Liver (tissue), 8 donors: ENCODE measurements at regions not wholly inside any gene's neighbourhood (a gene's known extent, or its start where the extent isn't known, plus 50 kb on each side); places are given as distances from the start of the nearest gene placed in this dataset.
A peak's percentile ranks its signal among the peaks of the same experiment; 100 is the strongest.

Experiments used
- DNase-seq: peaks from one replicate; pipeline ENCODE4 v3.0.0-alpha.2; 2017; ENCODE audit warnings: low spot score
- H3K27ac ChIP-seq, 2 donors: one replicate each; pipeline ENCODE4 v1.7.0; 2013; ENCODE audit warnings: inconsistent platforms in 2 of 2, low read length in 2 of 2, control low read depth in 1 of 2, low read depth in 1 of 2, mild to moderate bottlenecking in 1 of 2
- H3K27me3 ChIP-seq, 4 donors: one replicate each; pipeline versions ENCODE4 v1.6.1 to v1.7.0; 2013; ENCODE audit warnings: low read length in 3 of 4, inconsistent platforms in 1 of 4, mild to moderate bottlenecking in 1 of 4, moderate library complexity in 1 of 4; ENCODE audit not compliant: control insufficient read depth in 4 of 4, insufficient read depth in 4 of 4
- H3K36me3 ChIP-seq, 4 donors: one replicate each; pipeline versions ENCODE4 v1.6.1 to v1.7.0; 2013; ENCODE audit warnings: low read length in 3 of 4, mild to moderate bottlenecking in 3 of 4, low read depth in 1 of 4, moderate library complexity in 1 of 4; ENCODE audit not compliant: control insufficient read depth in 4 of 4, insufficient read depth in 3 of 4
- H3K4me1 ChIP-seq, 4 donors: one replicate each; pipeline versions ENCODE4 v1.6.1 to v1.7.0; 2013; ENCODE audit warnings: low read length in 3 of 4, mild to moderate bottlenecking in 3 of 4, moderate library complexity in 1 of 4; ENCODE audit not compliant: control insufficient read depth in 4 of 4, insufficient read depth in 4 of 4
- H3K4me3 ChIP-seq, 3 donors: one replicate each; pipeline versions ENCODE4 v1.6.1 to v1.7.0; 2013; ENCODE audit warnings: low read length in 3 of 3, control low read depth in 1 of 3, low read depth in 1 of 3, mild to moderate bottlenecking in 1 of 3
- H3K9ac ChIP-seq, 2 donors: one replicate each; pipeline ENCODE4 v1.7.0; 2013; ENCODE audit warnings: low read length in 2 of 2, mild to moderate bottlenecking in 2 of 2, moderate library complexity in 2 of 2, control low read depth in 1 of 2, low read depth in 1 of 2
- H3K9me3 ChIP-seq, 4 donors: one replicate each; pipeline versions ENCODE4 v1.6.1 to v1.7.0; 2013; ENCODE audit warnings: low read length in 3 of 4; ENCODE audit not compliant: control insufficient read depth in 4 of 4
- EGR1 ChIP-seq, 2 donors: IDR thresholded peaks; 2 replicates each; pipeline ENCODE4 v1.6.1; 2016 to 2018; ENCODE audit warnings: antibody characterized with exemption in 2 of 2, low read depth in 2 of 2
- FOXA1 ChIP-seq: IDR thresholded peaks from 2 replicates; pipeline ENCODE4 v1.6.1; 2016; ENCODE audit warnings: antibody characterized with exemption
- FOXA2 ChIP-seq: IDR thresholded peaks from 2 replicates; pipeline ENCODE4 v1.6.1; 2016; ENCODE audit warnings: antibody characterized with exemption
- GABPA ChIP-seq, 2 donors: IDR thresholded peaks in 1 of 2; conservative IDR thresholded peaks in 1 of 2; 2 replicates each; pipeline ENCODE4 v1.6.1; 2016; ENCODE audit warnings: antibody characterized with exemption in 2 of 2, mild to moderate bottlenecking in 1 of 2, moderate library complexity in 1 of 2
- HNF4G ChIP-seq: IDR thresholded peaks from 2 replicates; pipeline ENCODE4 v1.6.1; 2016; ENCODE audit warnings: antibody characterized with exemption
- JUND ChIP-seq, 2 donors: IDR thresholded peaks; 2 replicates each; pipeline ENCODE4 v1.6.1; 2016; ENCODE audit warnings: antibody characterized with exemption in 2 of 2
- NR2F2 ChIP-seq: IDR thresholded peaks from 2 replicates; pipeline ENCODE4 v1.6.1; 2016; ENCODE audit warnings: antibody characterized with exemption
- RAD21 ChIP-seq, 2 donors: IDR thresholded peaks; 2 replicates each; pipeline ENCODE4 v1.6.1; 2016; ENCODE audit warnings: antibody characterized with exemption in 2 of 2, mild to moderate bottlenecking in 2 of 2
- RXRA ChIP-seq, 2 donors: IDR thresholded peaks; 2 replicates each; pipeline ENCODE4 v1.6.1; 2017 to 2018; ENCODE audit warnings: antibody characterized with exemption in 2 of 2, mild to moderate bottlenecking in 1 of 2
- SP1 ChIP-seq: IDR thresholded peaks from 2 replicates; pipeline ENCODE4 v1.6.1; 2018; ENCODE audit warnings: antibody characterized with exemption, mild to moderate bottlenecking
- WGBS: extraction: QIAGEN DNeasy Blood & Tissue Kit; methylation state at CpG from one replicate; pipeline ENCODE4 v1.1.7; 2013; 5-methylcytosine and 5-hydroxymethylcytosine counted together
- TF ChIP-seq, protein P1 (sequence below): IDR thresholded peaks from 2 replicates; pipeline ENCODE4 v1.6.1; 2016; ENCODE audit warnings: antibody characterized with exemption
- TF ChIP-seq, protein P2 (sequence below): IDR thresholded peaks from 2 replicates; pipeline ENCODE4 v1.6.1; 2016; ENCODE audit warnings: antibody characterized with exemption, mild to moderate bottlenecking
- TF ChIP-seq, protein P3 (sequence below): fragments of 150-350 bp; IDR thresholded peaks from 2 replicates; pipeline ENCODE4 v1.5.1; 2017; ENCODE audit warnings: improper control_type of control experiment, low read depth, low read length; ENCODE audit not compliant: missing input control
- donor health status: healthy.
- donor health status: healthy.
- donor health status: healthy.
- donor health status: healthy.
- donor health status: healthy.

DNA sequence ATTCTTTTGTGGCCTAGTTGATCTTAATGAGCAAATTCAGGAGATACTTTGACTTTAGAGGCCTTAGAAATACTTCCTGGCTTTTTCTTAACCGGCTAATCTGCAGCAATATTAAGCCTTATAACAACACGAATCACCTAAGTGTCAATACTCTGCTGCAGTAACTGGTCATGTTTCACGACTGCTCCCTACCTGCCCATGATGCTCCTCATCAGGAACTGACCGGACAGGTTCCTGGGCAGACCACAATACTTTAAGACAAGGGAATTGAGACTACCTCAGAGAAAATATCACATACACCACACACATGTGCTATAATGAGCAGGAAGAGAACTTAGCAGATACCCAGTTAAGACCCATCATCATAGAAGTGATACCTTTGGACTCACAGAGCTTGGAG lies 211.9 kb upstream of the BMP4 start:
- H3K27me3 ChIP-seq, result no peaks in the 10 kb centered on the region
- H3K4me3 ChIP-seq, result no peak overlapping the region
- peaks cover 0 to 4% (median 1%) of the 10 kb centered on the region in 4 donors for H3K4me1 ChIP-seq
- H3K27ac ChIP-seq, result no peak overlapping the region
- no peaks in the 10 kb centered on the region for H3K36me3 ChIP-seq
- no peak overlapping the region for H3K9ac ChIP-seq
- no peaks in the 10 kb centered on the region for H3K9me3 ChIP-seq
- DNase-seq, result no peak
- TF ChIP-seq RXRA (IDR thresholded peaks at IDR 0.05) (no peak), RAD21 (IDR thresholded peaks at IDR 0.05) (no peak), FOXA1 (no peak), GABPA (IDR thresholded peaks at IDR 0.05 in 1 of 2, conservative IDR thresholded peaks at IDR 0.05 in 1 of 2) (no peak), NR2F2 (no peak), EGR1 (IDR thresholded peaks at IDR 0.05; ENCODE audit: low read depth in 2 of 2) (no peak), HNF4G (no peak), SP1 (no peak)
- TF ChIP-seq, protein P1, sequence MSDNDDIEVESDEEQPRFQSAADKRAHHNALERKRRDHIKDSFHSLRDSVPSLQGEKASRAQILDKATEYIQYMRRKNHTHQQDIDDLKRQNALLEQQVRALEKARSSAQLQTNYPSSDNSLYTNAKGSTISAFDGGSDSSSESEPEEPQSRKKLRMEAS, result no peak
- TF ChIP-seq, protein P2, sequence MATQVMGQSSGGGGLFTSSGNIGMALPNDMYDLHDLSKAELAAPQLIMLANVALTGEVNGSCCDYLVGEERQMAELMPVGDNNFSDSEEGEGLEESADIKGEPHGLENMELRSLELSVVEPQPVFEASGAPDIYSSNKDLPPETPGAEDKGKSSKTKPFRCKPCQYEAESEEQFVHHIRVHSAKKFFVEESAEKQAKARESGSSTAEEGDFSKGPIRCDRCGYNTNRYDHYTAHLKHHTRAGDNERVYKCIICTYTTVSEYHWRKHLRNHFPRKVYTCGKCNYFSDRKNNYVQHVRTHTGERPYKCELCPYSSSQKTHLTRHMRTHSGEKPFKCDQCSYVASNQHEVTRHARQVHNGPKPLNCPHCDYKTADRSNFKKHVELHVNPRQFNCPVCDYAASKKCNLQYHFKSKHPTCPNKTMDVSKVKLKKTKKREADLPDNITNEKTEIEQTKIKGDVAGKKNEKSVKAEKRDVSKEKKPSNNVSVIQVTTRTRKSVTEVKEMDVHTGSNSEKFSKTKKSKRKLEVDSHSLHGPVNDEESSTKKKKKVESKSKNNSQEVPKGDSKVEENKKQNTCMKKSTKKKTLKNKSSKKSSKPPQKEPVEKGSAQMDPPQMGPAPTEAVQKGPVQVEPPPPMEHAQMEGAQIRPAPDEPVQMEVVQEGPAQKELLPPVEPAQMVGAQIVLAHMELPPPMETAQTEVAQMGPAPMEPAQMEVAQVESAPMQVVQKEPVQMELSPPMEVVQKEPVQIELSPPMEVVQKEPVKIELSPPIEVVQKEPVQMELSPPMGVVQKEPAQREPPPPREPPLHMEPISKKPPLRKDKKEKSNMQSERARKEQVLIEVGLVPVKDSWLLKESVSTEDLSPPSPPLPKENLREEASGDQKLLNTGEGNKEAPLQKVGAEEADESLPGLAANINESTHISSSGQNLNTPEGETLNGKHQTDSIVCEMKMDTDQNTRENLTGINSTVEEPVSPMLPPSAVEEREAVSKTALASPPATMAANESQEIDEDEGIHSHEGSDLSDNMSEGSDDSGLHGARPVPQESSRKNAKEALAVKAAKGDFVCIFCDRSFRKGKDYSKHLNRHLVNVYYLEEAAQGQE, result no peak
- WGBS, result 91% methylated on average over 4 of the region's 4 CpGs

DNA sequence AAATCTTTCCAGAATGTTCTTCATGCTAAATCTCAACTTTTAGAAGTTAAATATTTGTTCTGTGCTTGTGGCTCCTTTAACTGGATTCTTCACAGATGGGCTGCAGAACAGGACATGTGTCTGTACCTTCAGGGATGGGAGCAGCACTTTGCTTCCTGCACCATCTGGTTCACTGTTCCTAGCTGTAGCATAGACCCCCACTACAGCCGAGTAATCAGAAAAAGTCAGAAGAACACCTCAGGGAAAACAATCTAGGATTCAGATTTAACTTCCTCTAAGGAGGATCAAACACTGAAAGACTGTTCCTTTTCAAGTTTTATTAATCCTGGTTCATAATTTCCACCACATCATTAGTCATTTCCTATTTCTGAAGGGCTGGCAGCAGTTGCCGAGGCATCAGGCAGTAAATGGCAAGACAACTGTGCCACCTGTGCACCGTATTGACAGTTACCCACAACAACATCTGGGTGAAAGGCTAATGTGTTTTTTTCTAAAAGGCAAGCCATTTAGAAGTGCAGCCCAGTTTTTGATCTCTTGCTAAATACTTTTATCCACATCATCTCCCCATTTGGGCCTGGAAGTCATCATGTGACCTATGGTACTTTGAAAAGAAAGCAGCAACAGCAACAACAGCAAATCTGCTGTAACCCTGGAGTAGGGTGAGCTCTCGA lies 212.8 kb upstream of the BMP4 start:
- Histone ChIP-seq H3K9ac (no peak overlapping the region), H3K27me3 (no peaks in the 10 kb centered on the region), H3K4me3 (no peak overlapping the region), H3K36me3 (no peaks in the 10 kb centered on the region), H3K9me3 (no peaks in the 10 kb centered on the region), H3K4me1 (peaks cover 0 to 4% (median 1%) of the 10 kb centered on the region in 4 donors), H3K27ac (no peak overlapping the region)
- TF ChIP-seq SP1 (peak; percentile 15), RXRA (IDR thresholded peaks at IDR 0.05) (no peak), HNF4G (no peak), JUND (IDR thresholded peaks at IDR 0.05) (no peak), FOXA2 (no peak), RAD21 (IDR thresholded peaks at IDR 0.05) (no peak)
- TF ChIP-seq, protein P3, sequence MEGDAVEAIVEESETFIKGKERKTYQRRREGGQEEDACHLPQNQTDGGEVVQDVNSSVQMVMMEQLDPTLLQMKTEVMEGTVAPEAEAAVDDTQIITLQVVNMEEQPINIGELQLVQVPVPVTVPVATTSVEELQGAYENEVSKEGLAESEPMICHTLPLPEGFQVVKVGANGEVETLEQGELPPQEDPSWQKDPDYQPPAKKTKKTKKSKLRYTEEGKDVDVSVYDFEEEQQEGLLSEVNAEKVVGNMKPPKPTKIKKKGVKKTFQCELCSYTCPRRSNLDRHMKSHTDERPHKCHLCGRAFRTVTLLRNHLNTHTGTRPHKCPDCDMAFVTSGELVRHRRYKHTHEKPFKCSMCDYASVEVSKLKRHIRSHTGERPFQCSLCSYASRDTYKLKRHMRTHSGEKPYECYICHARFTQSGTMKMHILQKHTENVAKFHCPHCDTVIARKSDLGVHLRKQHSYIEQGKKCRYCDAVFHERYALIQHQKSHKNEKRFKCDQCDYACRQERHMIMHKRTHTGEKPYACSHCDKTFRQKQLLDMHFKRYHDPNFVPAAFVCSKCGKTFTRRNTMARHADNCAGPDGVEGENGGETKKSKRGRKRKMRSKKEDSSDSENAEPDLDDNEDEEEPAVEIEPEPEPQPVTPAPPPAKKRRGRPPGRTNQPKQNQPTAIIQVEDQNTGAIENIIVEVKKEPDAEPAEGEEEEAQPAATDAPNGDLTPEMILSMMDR, result no peak
- 60% methylated on average over 4 of the region's 4 CpGs for WGBS
- DNase-seq, result no peak

DNA sequence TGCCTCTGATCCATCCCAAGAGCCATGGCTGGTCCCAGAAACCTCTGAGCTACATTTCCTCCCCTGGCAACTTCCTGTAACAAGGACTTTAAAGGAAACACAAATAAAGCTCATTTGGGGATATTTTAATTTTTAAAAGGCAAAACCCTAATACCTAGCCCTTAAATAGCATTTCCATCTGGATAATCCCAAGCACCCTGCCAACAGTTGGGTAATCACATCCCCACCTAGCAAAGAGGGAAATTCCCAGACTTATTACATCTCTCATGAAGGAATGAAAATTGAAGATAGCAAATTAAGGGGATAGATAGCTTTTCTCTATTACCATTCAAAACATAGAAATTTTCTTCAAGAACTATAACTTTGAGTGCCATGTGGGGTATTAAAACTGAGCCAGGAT lies 213.7 kb upstream of the BMP4 start:
- no peak for TF ChIP-seq GABPA (IDR thresholded peaks at IDR 0.05 in 1 of 2, conservative IDR thresholded peaks at IDR 0.05 in 1 of 2)
- H3K36me3 ChIP-seq, result no peaks in the 10 kb centered on the region
- DNase-seq, result no peak
- H3K9me3 ChIP-seq, result no peaks in the 10 kb centered on the region
- H3K4me1 ChIP-seq, result peaks cover 0 to 4% (median 1%) of the 10 kb centered on the region in 4 donors
- no peak overlapping the region for H3K27ac ChIP-seq
- H3K27me3 ChIP-seq, result no peaks in the 10 kb centered on the region
- H3K9ac ChIP-seq, result no peak overlapping the region
- H3K4me3 ChIP-seq, result no peak overlapping the region
